ENCODE measurements at regions not wholly inside any gene's neighbourhood (a gene's known extent, or its start where the extent isn't known, plus 50 kb on each side); places are given as distances from the start of the nearest gene placed in this dataset.

DNA sequence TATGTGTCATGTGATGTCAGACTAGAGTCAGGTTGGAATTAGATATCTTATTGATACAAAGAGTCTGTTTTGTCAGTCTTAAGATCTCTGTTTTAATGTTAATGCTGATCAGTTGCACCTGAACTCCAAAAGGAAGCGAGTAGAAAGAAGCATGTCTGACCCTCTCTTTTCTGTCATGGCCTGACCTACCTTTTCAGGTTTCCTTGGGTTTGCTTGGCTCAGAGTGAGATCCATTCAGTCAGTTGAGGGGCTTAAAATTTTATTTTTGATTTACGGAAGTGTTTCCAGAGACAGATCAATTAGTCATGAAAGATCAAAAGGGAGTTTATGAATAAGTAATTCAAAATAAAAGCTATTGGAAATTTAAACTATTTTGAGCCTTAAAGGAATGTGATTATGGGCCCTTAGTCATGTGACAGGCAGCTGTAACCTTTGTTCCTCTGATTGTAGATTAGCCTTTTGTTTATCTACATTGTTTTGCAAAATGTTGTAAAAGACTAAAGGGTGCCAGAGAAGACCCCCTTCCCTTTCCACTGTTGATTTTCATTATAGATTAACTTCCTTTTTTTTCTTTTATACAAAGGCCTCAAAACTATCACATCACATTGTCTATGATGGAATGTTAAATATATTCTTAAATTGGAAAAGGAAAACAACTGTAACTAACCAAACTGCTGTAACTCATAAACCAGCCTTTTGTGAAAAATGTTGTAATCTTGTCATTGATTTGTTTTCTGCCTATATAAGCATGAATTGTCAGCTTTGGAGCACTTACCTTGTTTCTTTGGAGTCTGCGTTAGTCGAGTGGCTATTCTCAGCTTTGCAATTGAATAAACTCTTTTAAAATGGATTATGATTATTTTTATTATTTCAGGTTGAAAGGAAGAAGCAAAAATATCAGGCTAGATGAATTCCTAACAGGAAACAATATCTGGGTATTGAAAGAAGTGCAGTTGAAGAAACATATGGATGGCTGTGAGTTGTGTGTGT is 195.5 kb upstream of the MBL2 start:
- ChIA-PET POLR2A (ENCODE audit: partially characterized antibody) (no interaction called here), CTCF (ENCODE audit: partially characterized antibody) (no interaction called here)
- no peak overlapping the region for H3K4me3 ChIP-seq (ENCODE audit: low read length in 2 of 2)
- no peaks in the 10 kb centered on the region for H3K36me3 ChIP-seq (ENCODE audit: insufficient read depth, low read length)
- no peaks in the 10 kb centered on the region for H3K27me3 ChIP-seq (ENCODE audit: insufficient read depth, low read length)
- DNase-seq: no peak
- no peak overlapping the region for H3K27ac Mint-ChIP-seq
- H3K27ac ChIP-seq (ENCODE audit: low read depth, low read length): no peak overlapping the region
- H3K4me1 ChIP-seq (ENCODE audit: insufficient read depth, low read length): no peaks in the 10 kb centered on the region
- intact Hi-C loops (cut with micrococcal nuclease): no loop called here
- no peaks in the 10 kb centered on the region for H3K9me3 ChIP-seq (ENCODE audit: control insufficient read depth in 1 of 2, low read length in 2 of 2)
- no peaks in the 10 kb centered on the region for H3K36me3 Mint-ChIP-seq
- no peak overlapping the region for H3K4me3 Mint-ChIP-seq
- no peaks in the 10 kb centered on the region for H3K4me1 Mint-ChIP-seq
- H3K27me3 Mint-ChIP-seq: no peaks in the 10 kb centered on the region
- peaks cover 0 to 20% (median 10%) of the 10 kb centered on the region in 8 donors for H3K9me3 Mint-ChIP-seq

DNA sequence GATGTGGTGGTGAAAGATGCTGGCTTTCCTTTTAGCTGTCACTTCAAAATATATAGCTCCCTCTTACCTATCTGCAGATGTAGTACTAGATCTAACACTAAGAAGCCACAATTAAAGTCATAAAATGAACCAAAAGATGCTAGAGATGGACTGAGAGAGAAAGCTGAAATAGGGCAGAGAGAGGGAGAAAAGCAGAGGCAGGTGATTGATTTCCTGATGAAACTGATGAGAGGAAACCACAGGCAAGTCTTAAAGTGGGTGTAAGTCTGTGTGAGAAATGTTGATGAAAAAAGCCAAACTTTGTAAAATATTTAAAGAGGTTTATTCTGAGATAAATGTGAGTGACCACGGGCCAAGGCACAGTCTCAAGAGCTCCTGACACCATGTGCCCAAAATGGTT is 194.3 kb upstream of the MBL2 start:
- no peaks in the 10 kb centered on the region for H3K9me3 ChIP-seq (ENCODE audit: control insufficient read depth in 1 of 2, low read length in 2 of 2)
- Mint-ChIP-seq H3K27me3 (no peaks in the 10 kb centered on the region), H3K4me3 (no peak overlapping the region), H3K36me3 (no peaks in the 10 kb centered on the region), H3K27ac (no peak overlapping the region), H3K4me1 (no peaks in the 10 kb centered on the region), H3K9me3 (peaks cover 0 to 16% (median 10%) of the 10 kb centered on the region in 8 donors)
- H3K4me1 ChIP-seq (ENCODE audit: insufficient read depth, low read length): no peaks in the 10 kb centered on the region
- H3K27me3 ChIP-seq (ENCODE audit: insufficient read depth, low read length): no peaks in the 10 kb centered on the region
- no peaks in the 10 kb centered on the region for H3K36me3 ChIP-seq (ENCODE audit: insufficient read depth, low read length)
- DNase-seq: no peak
- intact Hi-C loops (cut with micrococcal nuclease): no loop called here
- CTCF ChIA-PET (ENCODE audit: partially characterized antibody): no interaction called here
- no peak overlapping the region for H3K4me3 ChIP-seq (ENCODE audit: low read length in 2 of 2)
- POLR2A ChIA-PET (ENCODE audit: partially characterized antibody): no interaction called here
- no peak overlapping the region for H3K27ac ChIP-seq (ENCODE audit: low read depth, low read length)

- H3K27me3 ChIP-seq (ENCODE audit: insufficient read depth, low read length): no peaks in the 10 kb centered on the region
- H3K4me1 Mint-ChIP-seq: no peaks in the 10 kb centered on the region
- H3K36me3 ChIP-seq (ENCODE audit: insufficient read depth, low read length): no peaks in the 10 kb centered on the region
- POLR2A ChIA-PET (ENCODE audit: partially characterized antibody): no interaction called here
- no peak overlapping the region for H3K27ac ChIP-seq (ENCODE audit: low read depth, low read length)
- no peaks in the 10 kb centered on the region for H3K9me3 ChIP-seq (ENCODE audit: control insufficient read depth in 1 of 2, low read length in 2 of 2)
- intact Hi-C loops (cut with micrococcal nuclease): no loop called here
- H3K4me3 ChIP-seq (ENCODE audit: low read length in 2 of 2): no peak overlapping the region
- no peak overlapping the region for H3K27ac Mint-ChIP-seq
- H3K27me3 Mint-ChIP-seq: no peaks in the 10 kb centered on the region
- H3K36me3 Mint-ChIP-seq: no peaks in the 10 kb centered on the region
- no peaks in the 10 kb centered on the region for H3K4me1 ChIP-seq (ENCODE audit: insufficient read depth, low read length)
- H3K9me3 Mint-ChIP-seq: peaks cover 0 to 14% (median 6%) of the 10 kb centered on the region in 8 donors
- H3K4me3 Mint-ChIP-seq: no peak overlapping the region
- no peak for DNase-seq
- CTCF ChIA-PET (ENCODE audit: partially characterized antibody): no interaction called here
These were observed 193.4 kb upstream of the MBL2 start for GRCh38 chr10:52965938-52966401.

DNA sequence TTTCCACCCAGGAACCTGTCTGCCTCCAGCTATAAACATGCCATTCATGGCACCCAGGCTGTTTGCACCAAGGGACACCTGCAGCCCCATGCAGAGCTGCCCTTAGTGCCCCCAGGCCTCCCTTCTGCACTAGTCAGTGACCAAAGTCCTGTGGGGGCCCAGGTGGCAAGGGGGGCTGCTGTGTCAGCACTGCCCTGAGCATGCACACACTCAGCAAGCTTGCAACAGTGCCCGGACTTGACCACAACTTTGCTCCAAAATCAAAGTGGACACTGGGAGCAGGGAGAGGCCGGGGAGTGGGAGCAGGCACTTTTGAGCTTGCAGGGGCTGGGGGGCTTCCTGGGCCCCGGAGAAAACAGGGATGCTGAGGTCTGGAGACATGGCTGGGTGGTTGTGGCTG is 192.9 kb upstream of the MBL2 start:
- Mint-ChIP-seq H3K9me3 (peaks cover 0 to 14% (median 6%) of the 10 kb centered on the region in 8 donors), H3K4me3 (no peak overlapping the region), H3K36me3 (no peaks in the 10 kb centered on the region), H3K4me1 (no peaks in the 10 kb centered on the region), H3K27ac (no peak overlapping the region), H3K27me3 (no peaks in the 10 kb centered on the region)
- Histone ChIP-seq H3K9me3 (ENCODE audit: control insufficient read depth in 1 of 2, low read length in 2 of 2) (no peaks in the 10 kb centered on the region), H3K4me1 (ENCODE audit: insufficient read depth, low read length) (no peaks in the 10 kb centered on the region), H3K27ac (ENCODE audit: low read depth, low read length) (no peak overlapping the region), H3K4me3 (ENCODE audit: low read length in 2 of 2) (no peak overlapping the region), H3K27me3 (ENCODE audit: insufficient read depth, low read length) (no peaks in the 10 kb centered on the region), H3K36me3 (ENCODE audit: insufficient read depth, low read length) (no peaks in the 10 kb centered on the region)
- ChIA-PET POLR2A (ENCODE audit: partially characterized antibody) (no interaction called here), CTCF (ENCODE audit: partially characterized antibody) (no interaction called here)
- no peak for DNase-seq
- intact Hi-C loops (cut with micrococcal nuclease): no loop called here

DNA sequence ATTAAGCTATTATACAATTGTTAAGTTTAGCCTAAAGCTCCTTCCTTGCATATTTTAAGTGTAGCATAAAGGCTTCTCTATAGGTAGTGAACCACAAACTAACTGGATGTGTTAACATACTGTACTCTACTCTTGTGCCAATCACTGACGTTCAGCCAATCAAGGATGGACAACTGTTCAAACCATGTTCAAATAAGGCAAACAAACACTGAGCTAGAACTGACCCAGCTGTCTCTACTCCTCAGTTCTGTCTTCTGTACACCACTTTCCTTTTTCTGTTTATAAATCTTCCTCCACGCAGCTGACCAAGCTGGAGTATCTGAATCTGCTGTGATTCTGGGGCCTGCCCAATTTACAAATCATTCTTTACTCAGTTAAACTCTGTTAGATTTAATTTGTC is 188.7 kb upstream of the MBL2 start:
- no peak for DNase-seq
- Mint-ChIP-seq H3K4me1 (no peaks in the 10 kb centered on the region), H3K36me3 (no peaks in the 10 kb centered on the region), H3K27me3 (no peaks in the 10 kb centered on the region), H3K27ac (no peak overlapping the region), H3K4me3 (no peak overlapping the region), H3K9me3 (peaks cover under 1 to 13% (median 4%) of the 10 kb centered on the region in 8 donors)
- intact Hi-C loops (cut with micrococcal nuclease): no loop called here
- Histone ChIP-seq H3K9me3 (ENCODE audit: control insufficient read depth in 1 of 2, low read length in 2 of 2) (no peaks in the 10 kb centered on the region), H3K36me3 (ENCODE audit: insufficient read depth, low read length) (no peaks in the 10 kb centered on the region), H3K27me3 (ENCODE audit: insufficient read depth, low read length) (no peaks in the 10 kb centered on the region), H3K4me1 (ENCODE audit: insufficient read depth, low read length) (no peaks in the 10 kb centered on the region), H3K27ac (ENCODE audit: low read depth, low read length) (no peak overlapping the region), H3K4me3 (ENCODE audit: low read length in 2 of 2) (no peak overlapping the region)
- POLR2A ChIA-PET (ENCODE audit: partially characterized antibody): no interaction called here
- CTCF ChIA-PET (ENCODE audit: partially characterized antibody): no interaction called here

GRCh38 chr10:52959810-52960209 is 187.2 kb upstream of the MBL2 start:
- H3K4me3 ChIP-seq (ENCODE audit: low read length in 2 of 2): no peak overlapping the region
- no peaks in the 10 kb centered on the region for H3K36me3 ChIP-seq (ENCODE audit: insufficient read depth, low read length)
- H3K4me1 Mint-ChIP-seq: no peaks in the 10 kb centered on the region
- no peaks in the 10 kb centered on the region for H3K36me3 Mint-ChIP-seq
- no peak overlapping the region for H3K27ac Mint-ChIP-seq
- no peaks in the 10 kb centered on the region for H3K27me3 Mint-ChIP-seq
- H3K27me3 ChIP-seq (ENCODE audit: insufficient read depth, low read length): no peaks in the 10 kb centered on the region
- H3K27ac ChIP-seq (ENCODE audit: low read depth, low read length): no peak overlapping the region
- no peak overlapping the region for H3K4me3 Mint-ChIP-seq
- no peaks in the 10 kb centered on the region for H3K4me1 ChIP-seq (ENCODE audit: insufficient read depth, low read length)
- CTCF ChIA-PET (ENCODE audit: partially characterized antibody): no interaction called here
- H3K9me3 Mint-ChIP-seq: peaks cover 2 to 13% (median 5%) of the 10 kb centered on the region in 8 donors
- POLR2A ChIA-PET (ENCODE audit: partially characterized antibody): no interaction called here
- DNase-seq: no peak
- H3K9me3 ChIP-seq (ENCODE audit: control insufficient read depth in 1 of 2, low read length in 2 of 2): no peaks in the 10 kb centered on the region
- intact Hi-C loops (cut with micrococcal nuclease): no loop called here

DNA sequence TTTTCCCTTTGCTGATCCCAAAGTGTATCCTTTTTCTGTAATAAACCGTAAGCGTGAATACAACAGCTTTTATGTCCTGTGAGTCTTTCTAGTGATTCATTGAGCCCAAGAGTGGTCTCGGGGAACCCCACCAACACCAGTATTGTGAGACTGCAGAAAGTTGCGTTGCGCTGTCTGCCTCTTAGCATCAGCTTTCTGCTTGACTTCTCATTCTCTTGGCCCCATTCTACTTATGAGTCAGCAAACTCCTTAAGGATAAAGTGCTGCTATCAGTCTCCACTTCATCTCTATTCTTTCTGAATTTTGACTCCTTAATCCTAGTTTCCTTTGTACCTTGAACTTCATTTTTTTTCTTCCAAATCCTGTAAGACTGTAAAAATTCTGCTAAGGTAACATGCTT is 184.3 kb upstream of the MBL2 start:
- no peak overlapping the region for H3K4me3 Mint-ChIP-seq
- Histone ChIP-seq H3K27me3 (ENCODE audit: insufficient read depth, low read length) (no peaks in the 10 kb centered on the region), H3K9me3 (ENCODE audit: control insufficient read depth in 1 of 2, low read length in 2 of 2) (no peaks in the 10 kb centered on the region), H3K27ac (ENCODE audit: low read depth, low read length) (no peak overlapping the region), H3K4me3 (ENCODE audit: low read length in 2 of 2) (no peak overlapping the region), H3K36me3 (ENCODE audit: insufficient read depth, low read length) (no peaks in the 10 kb centered on the region), H3K4me1 (ENCODE audit: insufficient read depth, low read length) (no peaks in the 10 kb centered on the region)
- H3K9me3 Mint-ChIP-seq: peaks cover under 1 to 21% (median 13%) of the 10 kb centered on the region in 8 donors
- no peak overlapping the region for H3K27ac Mint-ChIP-seq
- H3K27me3 Mint-ChIP-seq: no peaks in the 10 kb centered on the region
- no peak for DNase-seq
- intact Hi-C loops (cut with micrococcal nuclease): no loop called here
- CTCF ChIA-PET (ENCODE audit: partially characterized antibody): no interaction called here
- POLR2A ChIA-PET (ENCODE audit: partially characterized antibody): no interaction called here
- H3K4me1 Mint-ChIP-seq: no peaks in the 10 kb centered on the region
- H3K36me3 Mint-ChIP-seq: no peaks in the 10 kb centered on the region

Data from CD4-positive, alpha-beta memory T cell (primary cell).